ENCODE measurements at regions not wholly inside any gene's neighbourhood (a gene's known extent, or its start where the extent isn't known, plus 50 kb on each side); places are given as distances from the start of the nearest gene placed in this dataset.
"Not testable (repeated sequence)": the region's sequence is repeated elsewhere in the genome, so short reads cannot be mapped to it uniquely, and the experiment has no call there.

DNA sequence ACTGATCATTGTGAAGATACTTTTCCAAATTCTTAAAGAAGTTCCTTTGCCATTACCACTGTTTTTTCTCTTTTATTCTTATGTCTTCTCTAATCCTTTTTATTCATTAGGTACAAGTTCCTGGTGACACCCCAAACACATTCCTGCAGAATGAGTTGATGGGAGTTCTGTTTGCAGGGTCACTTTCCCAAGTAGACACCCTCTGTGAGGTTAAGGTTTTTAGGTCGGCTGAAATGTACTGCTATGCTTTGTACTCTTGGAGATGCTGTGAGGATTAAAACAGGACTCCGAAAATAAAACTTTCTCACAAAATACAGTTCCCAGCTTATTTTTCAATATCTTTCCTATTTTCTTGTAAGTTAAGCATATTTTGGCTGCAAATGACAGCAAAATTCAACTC is 143.3 kb upstream of the TLE4 start:
- WGBS, 2 donors: 86% methylated on average over 2 of the region's 2 CpGs
- H3K4me3 ChIP-seq (ENCODE audit: low read depth, poor library complexity, severe bottlenecking): no peak overlapping the region

DNA sequence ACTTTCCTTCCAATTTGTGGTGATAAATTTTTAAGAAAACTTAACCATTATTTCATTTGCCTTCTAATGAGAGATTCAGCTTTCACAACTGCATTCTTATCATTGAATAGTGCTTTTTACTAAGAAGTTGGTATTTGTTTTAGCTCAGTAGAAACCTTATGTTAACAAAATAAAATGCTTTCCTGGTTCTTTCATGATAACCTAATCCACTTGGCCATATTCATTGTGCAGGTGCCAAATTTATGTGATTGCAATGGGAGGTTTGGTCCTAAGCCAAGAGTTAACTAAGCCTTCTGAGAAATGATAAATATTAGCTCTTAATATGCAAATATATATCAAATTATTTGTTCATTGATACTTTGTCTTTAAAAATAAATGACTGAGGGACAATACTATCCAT is 141.1 kb upstream of the TLE4 start:
- no peak for DNase-seq (ENCODE audit: low spot score in 2 of 2)
- no peak for TF ChIP-seq POLR2A (IDR thresholded peaks at IDR 0.05)
- TF ChIP-seq, protein P1, sequence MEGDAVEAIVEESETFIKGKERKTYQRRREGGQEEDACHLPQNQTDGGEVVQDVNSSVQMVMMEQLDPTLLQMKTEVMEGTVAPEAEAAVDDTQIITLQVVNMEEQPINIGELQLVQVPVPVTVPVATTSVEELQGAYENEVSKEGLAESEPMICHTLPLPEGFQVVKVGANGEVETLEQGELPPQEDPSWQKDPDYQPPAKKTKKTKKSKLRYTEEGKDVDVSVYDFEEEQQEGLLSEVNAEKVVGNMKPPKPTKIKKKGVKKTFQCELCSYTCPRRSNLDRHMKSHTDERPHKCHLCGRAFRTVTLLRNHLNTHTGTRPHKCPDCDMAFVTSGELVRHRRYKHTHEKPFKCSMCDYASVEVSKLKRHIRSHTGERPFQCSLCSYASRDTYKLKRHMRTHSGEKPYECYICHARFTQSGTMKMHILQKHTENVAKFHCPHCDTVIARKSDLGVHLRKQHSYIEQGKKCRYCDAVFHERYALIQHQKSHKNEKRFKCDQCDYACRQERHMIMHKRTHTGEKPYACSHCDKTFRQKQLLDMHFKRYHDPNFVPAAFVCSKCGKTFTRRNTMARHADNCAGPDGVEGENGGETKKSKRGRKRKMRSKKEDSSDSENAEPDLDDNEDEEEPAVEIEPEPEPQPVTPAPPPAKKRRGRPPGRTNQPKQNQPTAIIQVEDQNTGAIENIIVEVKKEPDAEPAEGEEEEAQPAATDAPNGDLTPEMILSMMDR (IDR thresholded peaks at IDR 0.05): no peak
- no peak overlapping the region for H3K4me3 ChIP-seq (ENCODE audit: low read depth, poor library complexity, severe bottlenecking)
- intact Hi-C loops (cut with DNase I; ENCODE audit: low total_unique reads): no loop called here

More for the DNA sequence above, 143.3 kb upstream of the TLE4 start:
- intact Hi-C loops (cut with DNase I; ENCODE audit: low total_unique reads): no loop called here
- TF ChIP-seq, protein P1 (IDR thresholded peaks at IDR 0.05): no peak
- no peak for TF ChIP-seq POLR2A (IDR thresholded peaks at IDR 0.05)
- no peak for DNase-seq (ENCODE audit: low spot score in 2 of 2)

DNA sequence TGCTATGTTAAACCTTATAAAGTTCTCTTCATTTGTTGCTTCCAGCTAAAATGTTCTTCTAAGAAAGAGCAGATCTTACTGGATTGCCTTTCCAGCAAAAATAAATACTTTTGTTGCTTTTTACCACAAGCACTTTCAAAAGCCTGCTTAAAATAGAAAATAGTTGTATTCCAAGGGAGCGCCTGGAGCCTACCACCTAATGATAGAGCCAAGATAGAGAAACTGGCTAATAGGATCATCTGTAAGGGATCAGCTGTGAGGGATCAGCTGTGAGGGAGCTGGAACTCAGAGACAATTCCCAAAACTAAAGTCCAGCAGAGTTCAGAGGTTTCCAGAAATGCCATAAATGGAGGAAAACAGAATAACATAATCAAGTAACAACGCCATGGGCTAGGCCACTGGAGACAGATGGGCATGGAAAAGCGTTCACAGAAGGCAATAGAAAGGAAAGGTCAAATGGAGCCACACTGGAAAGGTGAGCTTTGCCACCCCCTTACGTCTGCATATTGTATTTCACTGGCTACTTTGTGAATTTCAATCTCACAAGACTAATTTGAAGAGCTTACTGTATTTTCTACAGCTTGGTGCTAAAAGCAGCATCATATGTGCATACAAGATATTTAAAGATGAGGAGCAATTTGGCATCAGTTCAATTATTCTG is 140.6 kb upstream of the TLE4 start:
- no peak for DNase-seq (ENCODE audit: low spot score in 2 of 2)
- TF ChIP-seq, protein P1 (IDR thresholded peaks at IDR 0.05): no peak
- TF ChIP-seq POLR2A (IDR thresholded peaks at IDR 0.05): no peak
- intact Hi-C loops (cut with DNase I; ENCODE audit: low total_unique reads): no loop called here
- 71 to 82% methylated on average over 4 of the region's 4 CpGs for WGBS, 2 donors
- H3K4me3 ChIP-seq (ENCODE audit: low read depth, poor library complexity, severe bottlenecking): no peak overlapping the region

DNA sequence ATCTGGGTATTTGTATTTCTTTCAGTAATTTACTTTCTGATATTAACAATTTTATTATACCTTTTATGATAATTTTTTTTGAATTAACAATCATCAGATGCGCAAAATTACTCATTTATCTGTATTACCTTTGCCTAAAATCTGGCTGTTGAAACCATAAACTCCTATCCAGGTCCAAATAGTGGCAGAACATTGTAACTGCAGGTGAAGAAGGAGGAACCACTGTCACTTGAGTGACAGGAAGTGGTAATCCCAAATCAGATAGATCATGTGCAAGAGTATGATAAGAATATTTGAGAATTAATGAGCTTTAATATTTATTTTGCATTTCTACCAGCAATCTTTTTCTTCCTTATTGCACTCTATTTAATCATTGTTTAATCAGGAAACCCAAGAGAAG is 139.3 kb upstream of the TLE4 start:
- no peak overlapping the region for H3K4me3 ChIP-seq (ENCODE audit: low read depth, poor library complexity, severe bottlenecking)
- TF ChIP-seq POLR2A (IDR thresholded peaks at IDR 0.05): no peak
- TF ChIP-seq, protein P1 (IDR thresholded peaks at IDR 0.05): no peak
- 94 to 100% methylated on average over 1 of the region's 1 CpG for WGBS, 2 donors
- DNase-seq (ENCODE audit: low spot score in 2 of 2): no peak
- intact Hi-C loops (cut with DNase I; ENCODE audit: low total_unique reads): no loop called here

DNA sequence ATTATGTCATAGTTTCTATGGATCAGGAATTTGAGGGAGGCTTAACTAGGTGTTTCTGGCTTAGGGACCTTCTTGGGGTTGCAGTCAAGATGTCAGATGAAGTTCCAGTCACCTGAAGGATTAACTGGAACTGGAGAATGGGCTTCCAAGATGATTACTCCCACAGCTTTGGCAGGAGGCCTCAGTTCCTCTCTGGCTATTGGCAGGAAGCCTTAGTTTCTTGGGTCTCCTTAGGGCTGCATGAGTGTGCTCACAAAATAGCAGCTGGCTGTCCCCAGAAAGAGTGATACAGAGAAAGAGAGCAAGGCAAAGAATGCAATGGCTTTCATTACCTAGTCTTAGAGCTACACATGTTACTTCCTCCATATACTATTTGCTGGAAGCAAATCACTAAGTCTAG is 138.1 kb upstream of the TLE4 start:
- DNase-seq (ENCODE audit: low spot score in 2 of 2): no peak
- intact Hi-C loops (cut with DNase I; ENCODE audit: low total_unique reads): no loop called here
- TF ChIP-seq, protein P1 (IDR thresholded peaks at IDR 0.05): no peak
- TF ChIP-seq POLR2A (IDR thresholded peaks at IDR 0.05): no peak

DNA sequence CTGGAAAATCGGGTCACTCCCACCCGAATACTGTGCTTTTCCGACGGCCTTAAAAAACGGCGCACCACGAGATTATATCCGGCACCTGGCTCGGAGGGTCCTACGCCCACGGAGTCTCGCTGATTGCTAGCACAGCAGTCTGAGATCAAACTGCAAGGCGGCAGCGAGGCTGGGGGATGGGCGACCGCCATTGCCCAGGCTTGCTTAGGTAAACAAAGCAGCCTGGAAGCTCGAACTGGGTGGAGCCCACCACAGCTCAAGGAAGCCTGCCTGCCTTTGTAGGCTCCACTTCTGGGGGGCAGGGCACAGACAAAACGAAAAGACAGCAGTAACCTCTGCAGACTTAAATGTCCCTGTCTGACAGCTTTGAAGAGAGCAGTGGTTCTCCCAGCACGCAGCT is 132.5 kb upstream of the TLE4 start:
- H3K4me3 ChIP-seq (ENCODE audit: low read depth, poor library complexity, severe bottlenecking); DNase-seq (ENCODE audit: low spot score in 2 of 2); intact Hi-C loops (cut with DNase I; ENCODE audit: low total_unique reads): not testable (repeated sequence)
- 6 to 23% methylated on average over 12 to 17 of the region's 19 CpGs for WGBS, 2 donors

More for the DNA sequence above, 138.1 kb upstream of the TLE4 start:
- no peak overlapping the region for H3K4me3 ChIP-seq (ENCODE audit: low read depth, poor library complexity, severe bottlenecking)
